IMR-90 (cell line): ENCODE measurements at regions not wholly inside any gene's neighbourhood (a gene's known extent, or its start where the extent isn't known, plus 50 kb on each side); places are given as distances from the start of the nearest gene placed in this dataset.

Experiments
- ATAC-seq: fragments of 200-7000 bp; cut with Tn5 transposase; 2 replicates; pipeline ENCODE4 v1.9.1; 2020; ENCODE audit warnings: low read depth, mild to moderate bottlenecking, moderate library complexity
- BruUV-seq: library from RNA; stranded (reverse); fragments of 400-500 nt; replicated peaks from 2 replicates; lab custom pipeline; 2021; lab: Mats Ljungman, UMichigan
- CTCF ChIA-PET: fragments of 300-600 bp; formaldehyde crosslinking; extraction: SDS; loops from one replicate; lab custom pipeline; 2021; ENCODE audit warnings: antibody characterized with exemption; lab: Yijun Ruan, JAX
- POLR2A ChIA-PET: fragments of 300-600 bp; sonication (Branson Sonifier 250); formaldehyde crosslinking; loops from one replicate; lab custom pipeline; 2022; ENCODE audit warnings: antibody characterized with exemption; ENCODE audit not compliant: unreplicated experiment; lab: Charles Lee
- DNase-seq: peaks from one replicate; pipeline ENCODE4 v3.0.0; 2013
- H2AFZ ChIP-seq: replicated peaks from 2 replicates; pipeline ENCODE3; 2013; ENCODE audit warnings: low read length, mild to moderate bottlenecking; ENCODE audit not compliant: poor library complexity
- H2AK5ac ChIP-seq: 2 replicates; pipeline ENCODE4 v1.6.1; 2013; ENCODE audit warnings: low read depth, low read length, inconsistent platforms
- H2AK9ac ChIP-seq: replicated peaks from 2 replicates; pipeline ENCODE3; 2013; ENCODE audit warnings: mild to moderate bottlenecking, low read depth, low read length, moderate library complexity; ENCODE audit not compliant: poor library complexity
- H2BK120ac ChIP-seq: 2 replicates; pipeline ENCODE4 v1.6.1; 2013; ENCODE audit warnings: low read depth, low read length, inconsistent platforms
- H2BK15ac ChIP-seq: 3 replicates; pipeline ENCODE4 v1.6.1; 2013; ENCODE audit warnings: low read depth, low read length, inconsistent platforms
- H2BK20ac ChIP-seq: 2 replicates; pipeline ENCODE4 v1.6.1; 2013; ENCODE audit warnings: low read depth, mild to moderate bottlenecking, inconsistent platforms, low read length, moderate library complexity
- H2BK5ac ChIP-seq: 2 replicates; pipeline ENCODE4 v1.6.1; 2013; ENCODE audit warnings: mild to moderate bottlenecking, low read depth, low read length, inconsistent platforms; ENCODE audit not compliant: poor library complexity, severe bottlenecking
- H3K14ac ChIP-seq: replicated peaks from 2 replicates; pipeline ENCODE4 v1.6.1; 2013; ENCODE audit warnings: low read depth, low read length, inconsistent platforms
- H3K18ac ChIP-seq: 2 replicates; pipeline ENCODE4 v1.6.1; 2013; ENCODE audit warnings: low read depth, low read length, control low read depth
- H3K23ac ChIP-seq: 2 replicates; pipeline ENCODE4 v1.6.1; 2013; ENCODE audit warnings: low read depth, low read length, inconsistent platforms
- H3K27ac ChIP-seq: 2 replicates; pipeline ENCODE4 v1.5.1; 2013; ENCODE audit warnings: mild to moderate bottlenecking, control low read depth, low read length; ENCODE audit not compliant: insufficient read depth
- H3K27me3 ChIP-seq: 2 replicates; pipeline ENCODE4 v1.6.1; 2013; ENCODE audit warnings: low read length; ENCODE audit not compliant: control insufficient read depth, insufficient read depth
- H3K36me3 ChIP-seq: 2 replicates; pipeline ENCODE4 v1.6.1; 2013; ENCODE audit warnings: low read length, mixed read lengths; ENCODE audit not compliant: control insufficient read depth, insufficient read depth
- H3K4ac ChIP-seq: 2 replicates; pipeline ENCODE4 v1.6.1; 2013; ENCODE audit warnings: low read depth, low read length, inconsistent platforms
- H3K4me1 ChIP-seq: 2 replicates; pipeline ENCODE4 v1.6.1; 2013; ENCODE audit warnings: low read length, mixed read lengths; ENCODE audit not compliant: control insufficient read depth, insufficient read depth
- H3K4me2 ChIP-seq: 2 replicates; pipeline ENCODE4 v1.6.1; 2013; ENCODE audit warnings: low read depth, mild to moderate bottlenecking, control low read depth, low read length, moderate library complexity
- H3K4me3 ChIP-seq: 2 replicates; pipeline ENCODE4 v1.5.1; 2013; ENCODE audit warnings: low read depth, mild to moderate bottlenecking, control low read depth, low read length, moderate library complexity; ENCODE audit not compliant: insufficient read depth
- H3K56ac ChIP-seq: 2 replicates; pipeline ENCODE4 v1.6.1; 2013; ENCODE audit warnings: low read length, inconsistent platforms; ENCODE audit not compliant: insufficient read depth; ENCODE audit errors: extremely low read depth
- H3K79me1 ChIP-seq, 2 experiments: 2 replicates each; pipeline ENCODE4 v1.6.1; 2013; ENCODE audit warnings: low read length in 2 of 2, inconsistent platforms in 1 of 2, low read depth in 1 of 2
- H3K9ac ChIP-seq: 2 replicates; pipeline ENCODE4 v1.6.1; 2013; ENCODE audit warnings: low read depth, low read length, control low read depth
- H3K9me1 ChIP-seq: 2 replicates; pipeline ENCODE4 v1.6.1; 2013; ENCODE audit warnings: low read length, inconsistent platforms; ENCODE audit not compliant: insufficient read depth
- H3K9me3 ChIP-seq: 2 replicates; pipeline ENCODE4 v1.6.1; 2013; ENCODE audit warnings: low read length; ENCODE audit not compliant: control insufficient read depth, insufficient read depth
- H4K20me1 ChIP-seq: 2 replicates; pipeline ENCODE4 v1.6.1; 2013; ENCODE audit warnings: low read length, inconsistent platforms; ENCODE audit not compliant: insufficient read depth
- H4K5ac ChIP-seq: 2 replicates; pipeline ENCODE4 v1.6.1; 2013; ENCODE audit warnings: mild to moderate bottlenecking, low read depth, low read length, control low read depth
- H4K8ac ChIP-seq, 2 experiments: 2 replicates each; pipeline ENCODE4 v1.6.1; 2013; ENCODE audit warnings: low read depth in 2 of 2, low read length in 2 of 2, control low read depth in 1 of 2, inconsistent platforms in 1 of 2
- H4K91ac ChIP-seq: 2 replicates; pipeline ENCODE4 v1.6.1; 2013; ENCODE audit warnings: low read depth, low read length, inconsistent platforms; ENCODE audit not compliant: insufficient read depth
- CEBPB ChIP-seq: IDR thresholded peaks from 2 replicates; pipeline ENCODE4 v1.6.1; 2012; ENCODE audit warnings: low read depth, low read length, improper control_type of control experiment
- RFX5 ChIP-seq: IDR thresholded peaks from 2 replicates; pipeline ENCODE4 v1.8.0; 2012; ENCODE audit warnings: low read depth, mild to moderate bottlenecking, low read length, moderate library complexity
- WGBS, 2 experiments: methylation state at CpG; one replicate each; pipeline versions ENCODE4 v1.1.5 to v1.1.7; 2013; ENCODE audit warnings: missing lambda C conversion rate in 2 of 2; ENCODE audit not compliant: insufficient read length in 1 of 2; ENCODE audit errors: extremely low coverage in 2 of 2; 5-methylcytosine and 5-hydroxymethylcytosine counted together
- dilution Hi-C: fragments of 300-500 bp; cut with HindIII; formaldehyde crosslinking; loops from one replicate; pipeline ENCODE4 v1.14.3; 2018; ENCODE audit warnings: low sequenced_read_pairs; ENCODE audit not compliant: unreplicated experiment
- in situ Hi-C: fragments of 300-500 bp; cut with MboI; formaldehyde crosslinking; loops from 3 replicates; pipeline ENCODE4 v1.14.3; 2019; ENCODE audit warnings: low sequenced_read_pairs, inconsistent platforms, mixed read lengths
- intact Hi-C: fragments of 100-400 bp; cut with micrococcal nuclease; formaldehyde crosslinking; loops from 2 replicates; pipeline ENCODE4 v1.10.0; 2022

DNA sequence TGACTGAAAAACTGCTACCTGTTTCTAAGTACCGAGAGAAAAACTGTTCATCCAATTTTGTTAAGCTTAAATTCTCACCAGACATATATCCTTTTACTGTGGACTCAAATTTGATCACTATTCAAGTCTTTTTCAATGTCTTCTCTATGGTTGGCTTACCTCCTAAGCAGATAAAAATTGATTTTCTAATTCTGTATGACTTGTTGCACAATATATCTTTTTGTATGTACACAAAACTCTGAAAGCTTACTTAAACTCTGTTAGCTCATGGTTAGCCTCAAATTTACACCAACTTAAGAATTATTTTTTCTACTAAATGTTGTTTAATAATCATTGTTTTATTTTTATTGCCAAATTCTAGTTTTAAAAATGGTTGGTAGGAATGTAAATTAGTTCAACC lies 715.4 kb downstream of the LTN1 start:
- H3K14ac ChIP-seq = no peak overlapping the region
- peaks cover 2% of the 10 kb centered on the region; the same call in 1 of the 2 replicates for H3K9me3 ChIP-seq
- CTCF ChIA-PET = no interaction called here
- POLR2A ChIA-PET = no interaction called here
- WGBS, 2 experiments = no CpG with 5 or more reads among the region's 1 CpG
- no peaks in the 10 kb centered on the region for H3K9me1 ChIP-seq
- H3K23ac ChIP-seq = no peak overlapping the region
- no peak overlapping the region for H3K27ac ChIP-seq
- peaks cover 3% of the 10 kb centered on the region for H3K4me1 ChIP-seq
- H4K91ac ChIP-seq = no peak overlapping the region
- no peak overlapping the region for H3K18ac ChIP-seq
- no peak overlapping the region for H3K9ac ChIP-seq
- dilution Hi-C loops = no loop called here
- no peaks in the 10 kb centered on the region for H3K27me3 ChIP-seq
- no peak overlapping the region for H2BK20ac ChIP-seq
- no peak overlapping the region for H3K4me2 ChIP-seq
- ATAC-seq (no peak), DNase-seq (no peak)
- H2BK15ac ChIP-seq = no peak overlapping the region
- no peaks in the 10 kb centered on the region for H3K36me3 ChIP-seq
- intact Hi-C loops = no loop called here
- in situ Hi-C loops = no loop called here
- H2BK120ac ChIP-seq = no peak overlapping the region
- no peak overlapping the region for H4K8ac ChIP-seq
- no peak overlapping the region for H3K4me3 ChIP-seq
- H4K20me1 ChIP-seq = no peaks in the 10 kb centered on the region
- no peak overlapping the region for H2AFZ ChIP-seq
- no peak overlapping the region for H2BK5ac ChIP-seq
- no peak overlapping the region for H2AK9ac ChIP-seq
- BruUV-seq = no TSS peak
- TF ChIP-seq CEBPB (peak; percentile 58), RFX5 (no peak)
- no peak overlapping the region for H3K56ac ChIP-seq
- no peak overlapping the region for H4K5ac ChIP-seq
- no peak overlapping the region for H2AK5ac ChIP-seq
- no peak overlapping the region for H3K4ac ChIP-seq
- H3K79me1 ChIP-seq = no peaks in the 10 kb centered on the region
